IMR-90 (cell line): ENCODE measurements at regions not wholly inside any gene's neighbourhood (a gene's known extent, or its start where the extent isn't known, plus 50 kb on each side); places are given as distances from the start of the nearest gene placed in this dataset.

Experiments used
- CEBPB ChIP-seq: IDR thresholded peaks from 2 replicates; pipeline ENCODE4 v1.6.1; 2012; ENCODE audit warnings: low read depth, low read length, improper control_type of control experiment
- MAZ ChIP-seq: IDR thresholded peaks from 2 replicates; pipeline ENCODE4 v1.6.1; 2012; ENCODE audit warnings: low read depth, mild to moderate bottlenecking, low read length, improper control_type of control experiment, moderate library complexity, borderline replicate concordance
- POLR2A ChIP-seq: IDR thresholded peaks from 2 replicates; pipeline ENCODE4 v1.6.1; 2012; ENCODE audit warnings: mild to moderate bottlenecking, low read depth, low read length
- RAD21 ChIP-seq: IDR thresholded peaks from 2 replicates; pipeline ENCODE4 v1.6.1; 2012; ENCODE audit warnings: low read length, improper control_type of control experiment
- RCOR1 ChIP-seq: IDR thresholded peaks from 2 replicates; pipeline ENCODE4 v1.6.1; 2012; ENCODE audit warnings: mild to moderate bottlenecking, low read length, improper control_type of control experiment; ENCODE audit not compliant: insufficient replicate concordance
- RFX5 ChIP-seq: IDR thresholded peaks from 2 replicates; pipeline ENCODE4 v1.8.0; 2012; ENCODE audit warnings: low read depth, mild to moderate bottlenecking, low read length, moderate library complexity
- TF ChIP-seq, protein P1 (sequence below): conservative IDR thresholded peaks from 2 replicates; pipeline ENCODE4 v1.5.1; 2012; ENCODE audit warnings: mild to moderate bottlenecking, low read depth, low read length, improper control_type of control experiment

DNA sequence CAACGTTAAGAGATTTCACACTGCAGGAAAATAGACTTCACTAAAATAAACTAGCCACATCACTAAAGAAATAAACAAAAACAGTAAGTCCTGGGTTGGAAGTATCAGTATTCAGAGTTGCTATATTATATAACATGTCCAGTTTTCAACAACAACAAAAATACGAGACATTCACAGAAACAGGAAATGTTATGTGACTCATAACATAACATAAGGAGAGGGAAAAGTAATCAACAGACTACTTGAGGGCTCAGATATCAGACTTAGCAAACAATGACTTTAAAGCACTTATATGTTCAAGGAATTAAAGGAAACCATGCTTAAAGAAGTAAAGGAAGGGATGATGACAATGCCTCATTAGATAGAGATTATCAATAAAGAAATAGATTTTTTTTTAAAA, 73.5 kb upstream of the MKLN1 start:
- TF ChIP-seq, protein P1, sequence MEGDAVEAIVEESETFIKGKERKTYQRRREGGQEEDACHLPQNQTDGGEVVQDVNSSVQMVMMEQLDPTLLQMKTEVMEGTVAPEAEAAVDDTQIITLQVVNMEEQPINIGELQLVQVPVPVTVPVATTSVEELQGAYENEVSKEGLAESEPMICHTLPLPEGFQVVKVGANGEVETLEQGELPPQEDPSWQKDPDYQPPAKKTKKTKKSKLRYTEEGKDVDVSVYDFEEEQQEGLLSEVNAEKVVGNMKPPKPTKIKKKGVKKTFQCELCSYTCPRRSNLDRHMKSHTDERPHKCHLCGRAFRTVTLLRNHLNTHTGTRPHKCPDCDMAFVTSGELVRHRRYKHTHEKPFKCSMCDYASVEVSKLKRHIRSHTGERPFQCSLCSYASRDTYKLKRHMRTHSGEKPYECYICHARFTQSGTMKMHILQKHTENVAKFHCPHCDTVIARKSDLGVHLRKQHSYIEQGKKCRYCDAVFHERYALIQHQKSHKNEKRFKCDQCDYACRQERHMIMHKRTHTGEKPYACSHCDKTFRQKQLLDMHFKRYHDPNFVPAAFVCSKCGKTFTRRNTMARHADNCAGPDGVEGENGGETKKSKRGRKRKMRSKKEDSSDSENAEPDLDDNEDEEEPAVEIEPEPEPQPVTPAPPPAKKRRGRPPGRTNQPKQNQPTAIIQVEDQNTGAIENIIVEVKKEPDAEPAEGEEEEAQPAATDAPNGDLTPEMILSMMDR, result no peak
- no peak for TF ChIP-seq RCOR1
- TF ChIP-seq POLR2A, result no peak
- no peak for TF ChIP-seq RAD21
- no peak for TF ChIP-seq RFX5
- no peak for TF ChIP-seq MAZ
- TF ChIP-seq CEBPB, result no peak
